ENCODE measurements at regions not wholly inside any gene's neighbourhood (a gene's known extent, or its start where the extent isn't known, plus 50 kb on each side); places are given as distances from the start of the nearest gene placed in this dataset.
"Not testable (repeated sequence)": the region's sequence is repeated elsewhere in the genome, so short reads cannot be mapped to it uniquely, and the experiment has no call there.

DNA sequence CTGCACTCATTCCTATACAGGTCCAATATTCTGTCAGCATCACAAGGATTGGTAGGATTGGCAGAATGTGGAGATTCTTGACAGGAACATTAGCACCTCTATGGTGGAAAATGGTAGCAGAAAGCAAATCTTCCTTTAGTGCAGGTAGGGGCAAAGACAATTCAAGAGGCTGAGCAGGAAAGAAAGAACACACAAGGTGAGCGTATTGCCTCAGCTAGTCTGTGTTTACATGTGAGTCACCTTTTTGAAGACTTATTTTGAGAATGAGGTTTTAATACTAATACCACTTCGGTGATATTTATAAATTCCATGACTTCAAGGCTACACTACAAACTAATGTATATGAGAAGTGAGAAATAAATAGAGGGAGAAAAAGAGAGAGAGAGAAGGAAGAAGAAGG lies 717.0 kb downstream of the BRINP1 start:
- no peak for DNase-seq (ENCODE audit: low spot score)

DNA sequence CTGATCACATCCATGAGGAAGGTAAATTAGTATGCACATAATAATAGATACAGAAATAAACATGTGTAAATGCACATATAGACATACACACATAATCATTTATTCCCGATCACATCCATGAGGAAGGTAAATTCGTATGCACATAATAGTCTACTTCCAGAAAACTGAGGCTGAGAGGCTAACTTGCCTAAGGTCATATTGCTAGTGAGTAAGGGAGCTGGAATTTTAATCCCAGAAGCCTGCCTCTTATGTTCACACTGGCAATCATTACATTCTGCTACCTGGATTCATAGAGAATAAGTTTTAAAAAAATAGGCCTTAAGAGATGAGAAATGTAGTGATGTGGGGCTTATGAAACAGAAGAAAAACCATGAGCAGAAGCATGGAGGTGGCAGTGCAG lies 716.3 kb downstream of the BRINP1 start:
- no peak for DNase-seq (ENCODE audit: low spot score)

DNA sequence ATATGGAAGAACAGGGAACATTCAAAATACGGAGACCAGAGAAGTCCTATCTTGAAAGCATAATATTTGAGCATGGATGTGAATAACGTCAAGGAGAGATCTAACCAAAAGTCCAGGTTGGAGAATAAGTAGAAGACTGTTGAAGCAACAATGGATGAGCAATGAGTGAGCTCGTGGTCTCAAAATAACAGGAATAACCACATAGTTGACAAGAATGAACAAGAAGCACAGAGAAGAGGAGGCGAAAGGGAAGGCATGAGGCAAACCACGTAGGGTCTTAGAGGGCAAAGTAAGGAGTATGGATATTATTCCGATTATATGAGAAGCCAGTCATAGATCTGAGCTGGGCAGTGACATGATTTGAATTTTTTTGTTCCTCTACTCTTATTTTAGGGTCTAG lies 710.2 kb downstream of the BRINP1 start:
- DNase-seq (ENCODE audit: low spot score), result no peak

DNA sequence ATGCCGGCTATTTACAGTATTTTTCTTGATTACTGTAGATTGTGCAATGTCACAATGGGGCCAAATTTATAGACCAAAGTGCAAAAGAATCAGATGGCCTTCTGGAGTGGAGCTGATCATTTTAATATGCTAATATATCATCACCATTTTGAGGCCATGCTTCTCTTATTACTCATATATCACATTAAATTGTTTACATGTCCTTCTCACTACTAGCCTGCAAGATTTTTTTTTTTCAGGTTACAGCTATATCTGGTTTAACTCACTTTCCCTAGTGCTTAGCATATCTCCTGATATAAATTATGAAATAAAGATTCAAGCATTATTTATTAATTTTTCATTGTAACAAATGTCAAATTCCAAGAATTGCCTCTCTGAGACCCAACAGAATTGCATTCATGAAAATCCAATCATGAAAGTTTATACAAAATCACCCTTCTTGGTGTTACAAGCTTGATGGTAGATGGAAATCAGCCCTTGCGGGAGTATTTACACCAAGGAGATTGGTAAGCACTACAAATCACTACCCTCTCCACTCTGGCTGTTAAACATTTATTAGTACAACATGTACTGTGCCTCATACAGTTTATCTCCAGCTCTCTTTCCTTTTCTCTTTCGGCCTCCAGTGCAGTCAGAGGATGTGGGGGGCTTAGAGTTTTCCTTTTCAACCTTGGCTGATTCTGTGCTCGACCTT lies 703.9 kb downstream of the BRINP1 start:
- DNase-seq (ENCODE audit: low spot score), result no peak

DNA sequence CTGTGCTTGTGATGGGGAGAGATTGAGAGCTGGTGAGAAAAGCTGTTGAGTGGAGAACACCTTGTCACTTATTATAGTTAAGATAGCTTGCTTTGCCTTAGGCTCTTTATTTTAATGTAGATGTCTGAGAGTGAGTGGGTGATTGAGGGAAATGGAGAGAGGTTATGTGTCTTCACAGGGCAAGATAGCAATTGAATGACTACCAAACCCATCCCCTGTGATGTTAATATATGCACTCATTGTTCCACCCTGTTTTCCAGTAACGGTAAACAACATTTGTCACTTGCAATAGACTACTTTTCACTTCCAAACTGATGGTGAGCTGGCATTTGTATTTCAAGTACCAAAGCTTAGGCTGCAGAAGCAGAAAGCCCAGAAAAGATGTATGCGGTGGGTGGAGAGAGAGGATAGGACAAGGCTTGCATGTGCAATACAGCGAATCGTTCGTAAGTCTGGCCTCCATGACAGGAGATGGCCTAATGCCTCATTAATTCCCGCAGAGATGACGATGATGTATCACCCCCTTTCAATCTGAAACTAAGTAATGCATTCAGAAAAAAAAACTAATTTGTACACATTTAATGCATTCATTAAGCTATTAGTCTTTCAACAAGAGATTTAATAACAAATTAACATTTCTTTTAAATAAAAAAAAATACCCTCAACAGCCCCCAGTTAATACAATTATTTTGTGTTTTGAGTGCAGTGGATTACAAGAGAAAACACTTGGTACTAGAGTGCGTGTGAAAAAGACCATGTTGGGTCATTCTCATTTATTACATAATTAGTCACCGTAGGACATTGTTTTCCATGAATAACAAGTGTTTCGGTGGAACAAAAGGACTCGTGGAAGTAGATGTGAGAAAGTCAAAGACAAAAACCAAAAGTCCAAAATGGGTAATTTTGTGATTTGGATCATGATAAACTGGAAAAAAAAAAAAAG lies 699.0 kb downstream of the BRINP1 start:
- no peak for DNase-seq (ENCODE audit: low spot score)

DNA sequence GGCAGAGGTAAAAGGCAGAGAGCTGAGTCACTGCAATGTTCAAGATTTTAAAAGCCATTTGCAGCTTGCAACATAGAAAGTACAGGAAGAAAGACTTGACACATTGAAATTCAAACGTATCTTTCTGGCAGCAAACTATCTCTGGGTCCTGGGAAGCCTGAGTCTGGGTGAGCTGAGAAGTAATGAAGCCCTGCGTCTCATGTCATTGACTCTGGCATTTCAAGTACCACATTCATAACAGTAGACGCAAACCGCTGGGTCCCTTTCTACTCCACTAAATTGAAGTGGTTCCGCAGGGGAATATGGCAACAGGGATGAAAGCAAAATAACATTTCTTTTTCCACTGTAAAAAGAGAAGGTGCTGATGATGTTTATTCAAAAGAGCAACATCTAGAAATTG lies 694.3 kb downstream of the BRINP1 start:
- no peak for DNase-seq (ENCODE audit: low spot score)

DNA sequence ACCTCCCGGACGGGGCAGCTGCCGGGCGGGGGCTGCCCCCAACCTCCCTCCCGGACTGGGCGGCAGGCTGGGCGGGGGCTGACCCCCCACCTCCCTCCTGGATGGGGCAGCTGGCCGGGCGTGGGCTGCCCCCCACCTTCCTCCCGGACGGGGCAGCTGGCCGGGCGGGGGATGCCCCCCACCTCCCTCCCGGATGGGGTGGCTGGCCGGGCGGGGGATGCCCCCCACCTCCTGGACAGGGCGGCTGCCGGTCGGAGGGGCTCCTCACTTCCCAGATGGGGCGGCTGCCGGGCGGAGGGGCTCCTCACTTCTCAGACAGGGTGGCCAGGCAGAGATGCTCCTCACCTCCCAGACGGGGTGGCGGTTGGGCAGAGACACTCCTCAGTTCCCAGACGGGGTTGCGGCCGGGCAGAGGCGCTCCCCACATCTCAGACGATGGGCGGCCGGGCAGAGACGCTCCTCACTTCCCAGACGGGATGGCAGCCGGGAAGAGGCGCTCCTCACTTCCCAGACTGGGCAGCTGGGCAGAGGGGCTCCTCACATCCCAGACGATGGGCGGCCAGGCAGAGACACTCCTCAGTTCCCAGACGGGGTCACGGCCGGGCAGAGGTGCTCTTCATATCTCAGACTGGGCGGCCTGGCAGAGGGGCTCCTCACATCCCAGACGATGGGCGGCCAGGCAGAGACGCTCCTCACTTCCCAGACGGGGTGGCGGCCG lies 691.1 kb downstream of the BRINP1 start:
- DNase-seq (ENCODE audit: low spot score), result not testable (repeated sequence)

DNA sequence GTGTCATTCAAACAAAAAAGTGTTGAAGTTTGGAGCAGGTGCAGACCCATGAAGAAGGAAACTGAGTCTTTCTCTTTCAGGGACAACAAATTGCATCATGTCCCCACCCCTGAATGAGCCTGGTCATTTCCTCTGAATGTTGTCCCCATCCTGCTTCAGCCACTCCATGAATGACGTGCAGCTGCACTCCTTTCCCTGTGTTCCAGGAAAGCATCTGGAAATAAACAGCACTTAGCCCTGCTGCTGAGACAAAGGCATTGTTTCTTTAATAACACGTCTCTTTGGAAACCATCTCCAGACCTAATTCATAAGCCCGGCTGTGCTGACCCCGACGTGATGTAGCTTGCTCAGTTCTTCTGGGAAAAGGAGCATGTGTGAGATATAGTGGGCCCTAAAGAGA lies 682.3 kb downstream of the BRINP1 start:
- no peak for DNase-seq (ENCODE audit: low spot score)

DNA sequence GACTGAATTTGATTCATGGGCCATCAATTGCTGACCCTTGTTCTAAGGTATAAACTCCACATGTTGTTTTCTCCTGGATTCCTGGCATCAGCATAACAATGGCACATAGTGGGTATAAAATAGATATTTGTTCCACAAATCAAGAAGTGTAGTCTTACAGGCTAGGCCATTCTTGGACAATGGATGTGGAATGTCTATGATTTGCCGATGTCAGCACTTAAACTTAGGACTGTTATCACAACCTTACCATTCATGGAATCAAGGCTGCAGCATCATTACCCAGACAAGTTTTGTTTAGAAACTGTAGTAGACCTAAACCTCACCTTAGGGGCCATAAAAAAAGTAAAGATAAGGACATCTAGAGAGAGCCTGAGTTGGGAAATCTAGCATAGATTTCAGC lies 680.0 kb downstream of the BRINP1 start:
- no peak for DNase-seq (ENCODE audit: low spot score)

DNA sequence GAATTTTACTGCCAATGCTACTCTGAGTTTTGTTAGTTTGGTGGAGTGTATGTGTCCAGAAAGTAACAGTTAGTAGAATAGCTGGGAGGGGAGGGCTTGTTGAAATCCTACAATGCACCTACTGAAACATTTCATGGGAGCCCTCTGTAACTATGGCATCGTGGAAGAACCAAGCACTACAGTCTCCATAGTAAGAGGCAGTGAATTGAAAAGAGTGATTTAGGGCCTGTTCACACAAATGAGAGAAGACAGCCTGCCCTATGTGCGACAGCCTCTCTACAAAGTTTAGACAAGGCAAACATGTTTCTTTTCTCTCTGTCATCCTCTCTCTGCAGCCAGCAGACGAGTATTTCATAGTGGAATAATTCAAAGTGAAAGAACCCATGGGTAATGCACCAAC lies 676.6 kb downstream of the BRINP1 start:
- no peak for DNase-seq (ENCODE audit: low spot score)

DNA sequence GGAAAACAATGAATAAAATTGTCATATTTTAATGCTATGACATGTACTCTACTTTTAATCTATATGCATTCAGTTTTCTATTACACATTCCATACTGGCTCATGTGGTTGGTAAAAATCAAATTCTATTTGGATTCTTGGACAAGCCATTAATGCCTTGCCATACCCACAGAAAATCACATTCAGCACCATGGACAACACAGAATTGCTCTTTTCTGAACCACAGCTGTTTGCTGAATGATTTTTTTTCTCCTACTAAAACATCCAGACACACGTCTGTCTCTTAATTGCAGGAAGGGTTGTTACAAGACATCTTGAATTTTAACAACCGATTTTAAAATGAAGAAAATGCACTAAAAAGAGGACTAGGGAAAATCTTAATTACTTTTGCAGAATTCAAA lies 675.6 kb downstream of the BRINP1 start:
- DNase-seq (ENCODE audit: low spot score), result no peak

DNA sequence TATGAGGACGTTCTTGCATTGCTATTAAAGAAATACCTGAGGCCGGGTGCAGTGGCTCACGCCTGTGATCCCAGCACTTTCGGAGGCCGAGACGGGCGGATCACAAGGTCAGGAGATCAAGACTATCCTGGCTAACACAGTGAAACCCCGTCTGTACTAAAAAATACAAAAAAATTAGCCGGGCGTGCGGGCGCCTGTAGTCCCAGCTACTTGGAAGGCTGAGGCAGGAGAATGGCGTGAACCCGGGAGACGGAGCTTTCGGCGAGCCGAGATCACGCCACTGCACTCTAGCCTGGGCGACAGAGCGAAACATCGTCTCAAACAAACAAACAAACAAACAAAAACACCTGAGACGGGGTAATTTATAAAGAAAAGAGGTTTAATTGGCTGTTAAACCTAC lies 674.0 kb downstream of the BRINP1 start:
- DNase-seq (ENCODE audit: low spot score), result not testable (repeated sequence)

DNA sequence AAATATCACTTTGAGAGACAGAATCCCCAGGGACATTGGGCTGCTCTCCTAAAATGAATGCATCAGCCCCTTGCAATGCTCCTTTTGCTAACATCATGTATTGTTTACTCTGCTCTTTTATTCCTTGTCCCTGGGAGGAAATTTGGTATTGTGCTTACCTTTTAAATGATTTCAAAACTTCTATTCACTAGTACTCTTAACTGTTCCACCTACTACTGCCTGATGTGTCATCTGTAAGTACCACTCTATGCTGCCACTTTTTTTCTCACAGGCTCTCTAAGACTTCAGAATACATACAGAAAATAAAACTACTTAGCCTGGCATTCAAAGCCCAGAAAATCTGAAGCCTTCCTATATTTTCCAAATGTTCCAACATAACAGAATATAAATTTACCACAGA lies 667.2 kb downstream of the BRINP1 start:
- DNase-seq (ENCODE audit: low spot score), result no peak

DNA sequence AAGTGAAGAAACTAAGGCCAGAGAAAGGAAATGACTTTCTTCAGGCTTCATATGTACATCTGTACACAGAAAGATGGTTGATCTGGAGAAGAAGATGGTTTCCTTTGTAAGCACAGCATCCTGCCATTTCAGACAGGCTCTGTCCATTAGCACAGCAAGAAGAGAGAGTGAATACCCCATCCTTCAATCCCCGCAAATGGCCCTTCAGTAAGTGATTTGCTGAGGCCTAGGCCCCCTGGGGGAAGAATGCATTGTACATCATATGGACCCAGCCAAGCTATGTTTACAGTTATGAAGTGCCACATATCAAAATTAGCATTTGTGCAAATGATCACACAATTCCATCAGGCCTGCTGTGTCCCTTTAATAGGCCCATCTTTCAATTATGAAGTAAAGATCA lies 657.4 kb downstream of the BRINP1 start:
- DNase-seq (ENCODE audit: low spot score), result no peak

DNA sequence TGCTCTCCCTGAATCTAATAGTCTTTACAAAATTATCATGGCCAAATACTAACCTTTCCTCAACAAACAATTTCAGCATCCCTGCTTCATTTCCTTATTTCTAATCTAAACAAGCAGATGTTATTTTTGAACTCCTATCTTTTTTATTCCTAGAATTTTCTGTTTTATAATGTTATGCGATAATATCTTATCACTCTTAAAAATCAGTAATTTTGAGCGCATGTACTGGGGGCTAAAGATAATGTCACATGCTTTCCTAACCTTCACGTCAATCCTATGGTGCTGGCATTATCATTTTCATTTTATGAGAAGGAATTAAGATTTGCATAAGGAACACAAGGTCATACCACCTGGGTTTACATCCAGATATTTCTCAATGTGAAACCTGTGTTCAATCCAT lies 648.0 kb downstream of the BRINP1 start:
- DNase-seq (ENCODE audit: low spot score), result no peak

DNA sequence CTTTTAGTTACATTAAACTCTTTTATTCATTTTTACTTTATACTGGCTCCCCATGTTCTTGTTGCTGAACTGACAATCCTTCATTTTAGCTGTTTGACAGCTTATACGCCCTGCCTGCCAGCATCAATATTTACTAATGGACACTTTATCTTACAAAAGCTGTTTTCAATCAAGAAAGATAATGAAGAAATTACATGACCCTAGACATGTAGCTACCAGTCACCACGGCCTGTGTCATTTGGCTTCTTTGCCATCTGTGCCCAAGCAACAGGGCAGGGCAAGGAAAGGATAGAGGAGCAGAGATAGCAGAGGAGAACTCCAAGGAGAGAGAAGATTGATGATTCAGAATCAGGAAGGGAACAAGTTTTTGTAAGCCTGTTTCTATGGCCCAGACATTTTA lies 647.3 kb downstream of the BRINP1 start:
- DNase-seq (ENCODE audit: low spot score), result no peak

DNA sequence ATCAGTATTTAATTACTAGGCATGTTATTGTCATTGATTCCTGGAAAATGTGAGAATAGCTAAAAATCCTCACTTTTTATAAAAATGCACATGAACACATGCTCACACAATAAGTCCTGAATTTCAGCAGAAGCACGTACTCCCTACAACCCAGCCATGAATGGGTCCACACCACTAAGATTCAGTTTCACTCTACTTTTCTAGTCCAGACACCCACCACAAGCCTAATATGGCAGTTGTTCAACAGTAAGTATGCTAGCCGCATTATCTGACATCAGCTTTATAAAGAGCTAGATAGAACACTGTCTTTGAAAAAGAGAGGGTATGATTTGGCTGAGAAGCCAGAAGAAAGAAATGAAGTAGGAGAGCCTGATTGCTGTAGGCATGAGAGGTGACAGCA lies 639.3 kb downstream of the BRINP1 start:
- DNase-seq (ENCODE audit: low spot score), result no peak

DNA sequence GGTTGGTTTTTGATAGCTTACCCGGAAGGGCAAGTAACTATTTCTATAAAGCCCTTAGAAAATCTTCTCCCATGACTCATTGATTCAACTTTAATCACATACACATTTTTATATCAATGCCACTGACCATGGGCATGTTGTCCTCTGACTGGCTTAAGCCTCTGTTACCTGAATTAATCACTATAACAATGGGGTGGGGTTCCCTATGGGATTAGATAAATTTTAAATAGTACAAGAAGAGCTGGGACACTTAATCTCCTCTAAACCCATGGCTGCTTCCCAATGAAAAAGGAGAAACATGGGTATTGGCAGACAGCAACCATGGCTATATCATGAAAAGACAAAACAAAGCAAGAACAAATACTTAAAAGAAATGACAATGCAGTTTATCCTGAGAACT lies 636.2 kb downstream of the BRINP1 start:
- DNase-seq (ENCODE audit: low spot score), result no peak

DNA sequence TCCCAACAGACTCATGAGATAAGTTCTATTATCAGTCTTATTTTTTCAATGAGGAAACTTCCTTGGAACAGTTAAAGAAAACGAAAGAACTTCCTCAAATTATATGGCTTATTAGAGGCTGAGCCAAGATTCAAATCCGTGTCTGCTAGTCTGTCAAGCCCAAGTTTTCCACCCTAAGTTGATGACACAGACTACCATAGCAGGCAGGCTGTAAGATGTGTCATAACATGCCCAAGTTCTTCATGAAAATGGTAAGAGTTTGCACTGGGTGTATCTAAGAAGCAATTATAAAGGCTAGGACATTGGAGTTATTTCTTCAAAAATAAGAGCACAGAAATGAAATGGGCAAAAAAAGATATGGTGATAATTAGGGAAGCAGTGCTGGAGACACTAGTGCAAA lies 634.5 kb downstream of the BRINP1 start:
- no peak for DNase-seq (ENCODE audit: low spot score)

DNA sequence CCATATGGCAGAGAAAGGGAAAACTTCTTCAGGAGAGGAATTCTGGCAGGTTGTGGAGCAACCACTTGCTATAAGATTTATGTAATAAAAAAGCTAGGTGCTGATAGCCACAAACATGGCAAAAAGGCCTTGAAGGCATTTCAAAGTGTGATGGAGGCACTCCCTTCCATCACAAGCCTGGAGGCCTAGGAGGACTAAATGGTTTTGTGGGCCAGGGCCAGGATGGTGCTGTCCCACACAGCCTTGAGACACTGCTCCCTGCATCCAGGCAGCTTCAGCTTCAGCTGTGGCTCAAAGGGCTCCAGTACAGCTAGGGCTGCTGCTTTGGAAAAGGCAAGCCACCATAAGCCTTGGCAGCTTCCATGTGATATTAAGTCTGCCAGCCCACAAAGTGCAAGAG lies 632.8 kb downstream of the BRINP1 start:
- DNase-seq (ENCODE audit: low spot score), result no peak

DNA sequence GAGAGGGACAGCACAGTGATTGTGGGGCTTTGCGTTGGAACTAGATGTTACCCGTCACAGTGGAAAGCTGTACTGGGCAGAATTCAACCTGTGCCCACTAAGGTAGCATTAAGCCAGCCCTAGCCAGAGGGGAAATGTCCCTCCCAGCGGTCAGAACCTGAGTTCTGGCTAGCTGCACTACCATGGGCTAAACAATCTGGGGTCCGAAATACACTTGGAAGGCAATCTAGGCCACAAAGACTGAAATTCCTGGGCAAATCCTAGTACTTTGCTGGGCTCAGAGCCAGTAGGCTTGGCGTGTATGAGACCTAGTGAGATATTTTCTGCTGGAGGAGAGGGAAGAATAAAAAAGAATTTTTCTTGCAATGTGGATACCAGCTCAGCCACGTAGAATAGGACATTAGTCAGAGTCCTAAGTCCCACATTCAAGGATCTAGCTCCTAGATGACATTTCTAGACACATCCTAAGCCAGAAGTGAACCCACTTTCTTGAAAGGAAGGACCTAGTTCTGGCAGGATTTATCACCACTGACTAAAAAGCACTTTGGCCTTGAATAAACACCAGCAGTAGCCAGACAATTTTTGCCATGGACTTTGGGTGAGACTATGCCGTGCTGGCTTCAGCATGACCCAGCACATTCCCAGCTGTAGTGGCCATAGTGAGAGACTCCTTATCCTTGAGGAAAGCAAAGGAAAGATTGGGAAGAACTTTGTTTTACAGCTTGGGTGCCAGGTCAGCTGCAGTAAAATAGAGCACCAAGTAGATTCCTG lies 618.0 kb downstream of the BRINP1 start:
- DNase-seq (ENCODE audit: low spot score), result no peak

DNA sequence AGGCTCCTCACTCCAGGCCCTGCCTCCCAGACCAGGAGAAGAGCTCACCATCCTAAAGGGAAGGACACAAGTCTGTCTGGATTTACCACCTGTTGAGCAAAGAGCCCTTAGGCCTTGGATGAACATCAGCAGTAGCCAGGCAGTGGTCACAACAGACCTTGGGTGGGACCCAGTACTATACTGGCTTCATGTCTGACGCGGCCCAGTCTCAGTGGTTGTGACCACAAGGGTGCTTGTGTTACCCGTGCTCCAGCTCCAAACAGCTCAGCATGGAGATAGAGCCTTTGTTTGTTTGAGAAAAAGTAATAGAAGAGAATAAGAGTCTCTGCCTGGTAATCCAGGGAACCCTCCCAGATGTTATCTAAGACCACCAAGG lies 617.4 kb downstream of the BRINP1 start:
- DNase-seq (ENCODE audit: low spot score), result no peak
